A549 (cell line): ENCODE measurements at regions not wholly inside any gene's neighbourhood (a gene's known extent, or its start where the extent isn't known, plus 50 kb on each side); places are given as distances from the start of the nearest gene placed in this dataset.

ENCODE experiments used
- ATAC-seq, 2 experiments: fragments of 200-7000 bp in 1 of 2; fragments of >200 bp in 1 of 2; cut with Nextera tagmentation in 1 of 2; cut with Tn5 transposase in 1 of 2; 3 replicates each; pipeline versions ENCODE4 v1.8.0 to v1.9.1; 2018 to 2020; ENCODE audit warnings: mild to moderate bottlenecking in 1 of 2, moderate library complexity in 1 of 2
- CTCF ChIA-PET: fragments of 300-600 bp; sonication (Branson Sonifier 250); formaldehyde crosslinking; extraction: SDS; loops from one replicate; lab custom pipeline; 2021; ENCODE audit warnings: antibody characterized with exemption, inconsistent platforms; lab: Yijun Ruan, JAX
- POLR2A ChIA-PET: fragments of 350-600 bp; formaldehyde crosslinking; extraction: SDS; loops from one replicate; lab custom pipeline; 2021; ENCODE audit warnings: antibody characterized with exemption, inconsistent platforms; lab: Yijun Ruan, JAX
- DNase-seq, 2 experiments: peaks; one replicate each; pipeline versions ENCODE4 v3.0.0 to v3.0.0-alpha.2; 2011 to 2016; ENCODE audit warnings: low read depth in 1 of 2, low spot score in 1 of 2
- FAIRE-seq: peaks from 2 replicates; lab custom pipeline; 2011; peaks lifted over from hg19 to GRCh38; lab: Jason Lieb, UNC
- H3K27ac ChIP-seq, 2 experiments: fragments of >200 bp; sonication (Bioruptor Twin); formaldehyde crosslinking; 3 replicates each; pipeline ENCODE4 v1.5.1; 2016 to 2017
- H3K4me1 ChIP-seq: fragments of >200 bp; sonication (Bioruptor Twin); formaldehyde crosslinking; 3 replicates; pipeline ENCODE4 v1.6.1; 2016
- H3K4me2 ChIP-seq: fragments of >200 bp; sonication (Bioruptor Twin); formaldehyde crosslinking; 3 replicates; pipeline ENCODE4 v1.6.1; 2016
- H3K4me3 ChIP-seq: fragments of >200 bp; sonication (Bioruptor Twin); formaldehyde crosslinking; 3 replicates; pipeline ENCODE4 v1.5.1; 2016
- H3K9me3 ChIP-seq: fragments of >200 bp; sonication (Bioruptor Twin); formaldehyde crosslinking; 3 replicates; pipeline ENCODE4 v1.6.1; 2016
- CHD4 ChIP-seq: fragments of 200-600 bp; sonication (generic); IDR thresholded peaks from 2 replicates; pipeline ENCODE4 v1.6.1; 2016; ENCODE audit warnings: antibody characterized with exemption, mild to moderate bottlenecking, borderline replicate concordance
- EHF ChIP-seq: fragments of 250-450 bp; sonication (Bioruptor Pico); IDR thresholded peaks from 2 replicates; pipeline ENCODE4 v1.5.0; 2020; ENCODE audit warnings: mild to moderate bottlenecking
- EP300 ChIP-seq, 2 experiments: fragments of >200 bp; sonication (Bioruptor Twin); formaldehyde crosslinking; IDR thresholded peaks; 2 replicates in 1 of 2; 3 replicates in 1 of 2; pipeline ENCODE4 v1.6.1; 2016 to 2017
- FOSB ChIP-seq: fragments of 250-450 bp; sonication (Bioruptor Pico); IDR thresholded peaks from 2 replicates; pipeline ENCODE4 v1.5.0; 2020; ENCODE audit warnings: mild to moderate bottlenecking, moderate library complexity
- HDAC2 ChIP-seq: fragments of 200-600 bp; sonication (generic); IDR thresholded peaks from 2 replicates; pipeline ENCODE4 v1.6.1; 2016
- MAZ ChIP-seq: fragments of 150-350 bp; IDR thresholded peaks from 2 replicates; pipeline ENCODE4 v1.6.1; 2014; ENCODE audit warnings: antibody characterized with exemption, low read depth, low read length, borderline replicate concordance
- MYC ChIP-seq: IDR thresholded peaks from 2 replicates; pipeline ENCODE4 v1.6.1; 2012; ENCODE audit warnings: mild to moderate bottlenecking, inconsistent platforms, low read length, improper control_type of control experiment, borderline replicate concordance
- RAD21 ChIP-seq, 2 experiments: fragments of >200 bp in 1 of 2; sonication (Bioruptor Twin) in 1 of 2; formaldehyde crosslinking in 1 of 2; IDR thresholded peaks in 1 of 2; conservative IDR thresholded peaks in 1 of 2; 2 replicates in 1 of 2; 3 replicates in 1 of 2; pipeline ENCODE4 v1.6.1; 2012 to 2018; ENCODE audit warnings: inconsistent platforms in 1 of 2
- RARB ChIP-seq: fragments of 250-450 bp; sonication (Bioruptor Pico); IDR thresholded peaks from 2 replicates; pipeline ENCODE4 v1.8.0; 2021; ENCODE audit warnings: mild to moderate bottlenecking, moderate library complexity
- ZC3H11A ChIP-seq: fragments of 450-650 bp; IDR thresholded peaks from 2 replicates; pipeline ENCODE4 v1.6.1; 2014; ENCODE audit warnings: antibody characterized with exemption, mild to moderate bottlenecking
- WGBS: methylation state at CpG from one replicate; pipeline ENCODE4 v1.1.6; 2017; ENCODE audit errors: missing lambda C conversion rate; 5-methylcytosine and 5-hydroxymethylcytosine counted together
- TF ChIP-seq, protein P1 (sequence below): IDR thresholded peaks from 2 replicates; pipeline ENCODE4 v1.6.1; 2012; ENCODE audit warnings: low read depth, borderline replicate concordance
- TF ChIP-seq, protein P2 (sequence below): fragments of 200-600 bp; sonication (generic); IDR thresholded peaks from 2 replicates; pipeline ENCODE4 v1.6.1; 2016; ENCODE audit warnings: antibody characterized with exemption, mild to moderate bottlenecking, moderate library complexity
- TF ChIP-seq, protein P3 (sequence below): fragments of 250-450 bp; sonication (Bioruptor Pico); IDR thresholded peaks from 2 replicates; pipeline ENCODE4 v1.5.0; 2020; ENCODE audit warnings: low read depth, mild to moderate bottlenecking, moderate library complexity

DNA sequence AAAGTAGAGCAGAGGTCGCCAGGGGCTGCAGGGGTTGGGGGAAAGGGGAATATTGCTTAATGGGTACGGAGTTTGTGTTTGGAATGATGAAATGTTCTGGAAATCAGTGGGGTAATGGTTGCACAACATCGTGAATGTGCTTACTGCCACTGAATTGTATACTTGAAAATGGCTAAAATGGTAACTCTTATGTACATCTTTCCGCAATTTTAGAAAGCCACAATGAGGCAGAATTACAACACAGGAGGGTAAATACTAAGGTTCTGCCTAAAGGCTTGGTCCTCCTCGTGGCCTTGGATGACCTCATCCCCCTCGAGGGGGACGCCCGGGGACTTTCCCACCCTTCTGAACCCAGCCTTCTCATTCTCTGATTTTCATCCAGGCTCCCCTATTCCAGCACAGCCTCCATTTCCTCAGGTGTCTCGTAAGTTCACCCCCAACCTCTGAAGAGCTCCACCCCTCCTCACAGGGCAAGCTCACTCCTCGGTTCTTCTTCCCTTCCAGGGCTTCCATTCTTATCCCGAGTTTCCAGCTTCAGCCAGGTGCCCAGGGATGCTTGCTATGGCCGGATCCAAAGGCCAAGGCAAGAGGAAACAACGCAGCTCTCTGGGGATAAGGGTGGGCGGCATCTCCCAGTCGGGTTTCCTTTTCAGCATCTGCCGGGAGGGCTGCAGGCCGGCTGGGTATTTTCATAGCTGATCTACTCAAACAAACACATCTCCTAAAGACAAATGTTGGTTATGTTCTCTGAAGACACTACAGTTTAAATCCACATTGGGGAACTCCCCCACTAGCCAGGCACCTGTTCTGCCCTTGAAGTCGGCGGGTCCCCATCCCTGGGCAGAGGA, 71.3 kb upstream of the ACSL1 start:
- DNase-seq (no peak), FAIRE-seq (no peak), ATAC-seq (no peak)
- no peak for TF ChIP-seq MYC
- ChIA-PET CTCF (no interaction called here), POLR2A (interaction anchor here (0.7 kb wide), 1 partner anchor 36 kb away, joined by 3 read pairs; no protein-coding TSS in a partner anchor)
- no peaks in the 10 kb centered on the region for H3K9me3 ChIP-seq
- H3K4me2 ChIP-seq: no peak overlapping the region
- no peak overlapping the region for H3K4me3 ChIP-seq
- no peak overlapping the region for H3K27ac ChIP-seq
- WGBS: 57% methylated on average over 19 of the region's 19 CpGs
- H3K4me1 ChIP-seq: no peaks in the 10 kb centered on the region

GRCh38 chr4:184897895-184898294, 72.1 kb upstream of the ACSL1 start:
- ATAC-seq: no peak
- TF ChIP-seq MAZ (no peak), CHD4 (no peak), EHF (CRISPR knock-in tag) (no peak), EP300 (IDR thresholded peaks at IDR 0.05) (no peak), RAD21 (conservative IDR thresholded peaks at IDR 0.05 in 1 of 2, IDR thresholded peaks at IDR 0.05 in 1 of 2) (no peak), RARB (CRISPR knock-in tag) (no peak)
- TF ChIP-seq, protein P1, sequence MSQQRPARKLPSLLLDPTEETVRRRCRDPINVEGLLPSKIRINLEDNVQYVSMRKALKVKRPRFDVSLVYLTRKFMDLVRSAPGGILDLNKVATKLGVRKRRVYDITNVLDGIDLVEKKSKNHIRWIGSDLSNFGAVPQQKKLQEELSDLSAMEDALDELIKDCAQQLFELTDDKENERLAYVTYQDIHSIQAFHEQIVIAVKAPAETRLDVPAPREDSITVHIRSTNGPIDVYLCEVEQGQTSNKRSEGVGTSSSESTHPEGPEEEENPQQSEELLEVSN: no peak
- TF ChIP-seq, protein P2, sequence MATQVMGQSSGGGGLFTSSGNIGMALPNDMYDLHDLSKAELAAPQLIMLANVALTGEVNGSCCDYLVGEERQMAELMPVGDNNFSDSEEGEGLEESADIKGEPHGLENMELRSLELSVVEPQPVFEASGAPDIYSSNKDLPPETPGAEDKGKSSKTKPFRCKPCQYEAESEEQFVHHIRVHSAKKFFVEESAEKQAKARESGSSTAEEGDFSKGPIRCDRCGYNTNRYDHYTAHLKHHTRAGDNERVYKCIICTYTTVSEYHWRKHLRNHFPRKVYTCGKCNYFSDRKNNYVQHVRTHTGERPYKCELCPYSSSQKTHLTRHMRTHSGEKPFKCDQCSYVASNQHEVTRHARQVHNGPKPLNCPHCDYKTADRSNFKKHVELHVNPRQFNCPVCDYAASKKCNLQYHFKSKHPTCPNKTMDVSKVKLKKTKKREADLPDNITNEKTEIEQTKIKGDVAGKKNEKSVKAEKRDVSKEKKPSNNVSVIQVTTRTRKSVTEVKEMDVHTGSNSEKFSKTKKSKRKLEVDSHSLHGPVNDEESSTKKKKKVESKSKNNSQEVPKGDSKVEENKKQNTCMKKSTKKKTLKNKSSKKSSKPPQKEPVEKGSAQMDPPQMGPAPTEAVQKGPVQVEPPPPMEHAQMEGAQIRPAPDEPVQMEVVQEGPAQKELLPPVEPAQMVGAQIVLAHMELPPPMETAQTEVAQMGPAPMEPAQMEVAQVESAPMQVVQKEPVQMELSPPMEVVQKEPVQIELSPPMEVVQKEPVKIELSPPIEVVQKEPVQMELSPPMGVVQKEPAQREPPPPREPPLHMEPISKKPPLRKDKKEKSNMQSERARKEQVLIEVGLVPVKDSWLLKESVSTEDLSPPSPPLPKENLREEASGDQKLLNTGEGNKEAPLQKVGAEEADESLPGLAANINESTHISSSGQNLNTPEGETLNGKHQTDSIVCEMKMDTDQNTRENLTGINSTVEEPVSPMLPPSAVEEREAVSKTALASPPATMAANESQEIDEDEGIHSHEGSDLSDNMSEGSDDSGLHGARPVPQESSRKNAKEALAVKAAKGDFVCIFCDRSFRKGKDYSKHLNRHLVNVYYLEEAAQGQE: no peak
- TF ChIP-seq, all 56 proteins: peak for 0
- Histone ChIP-seq H3K4me3 (no peak overlapping the region), H3K27ac (peak overlapping the region in 1 of 2 experiments; percentile 13; a peak in 1 of 6 replicates), H3K9me3 (no peaks in the 10 kb centered on the region), H3K4me2 (no peak overlapping the region), H3K4me1 (no peaks in the 10 kb centered on the region)
- ChIA-PET POLR2A (interaction anchor here (0.7 kb wide), 1 partner anchor 36 kb away, joined by 3 read pairs; no protein-coding TSS in a partner anchor), CTCF (no interaction called here)
- no peak for DNase-seq
- FAIRE-seq: no peak
- WGBS: 50% methylated on average over 7 of the region's 7 CpGs

DNA sequence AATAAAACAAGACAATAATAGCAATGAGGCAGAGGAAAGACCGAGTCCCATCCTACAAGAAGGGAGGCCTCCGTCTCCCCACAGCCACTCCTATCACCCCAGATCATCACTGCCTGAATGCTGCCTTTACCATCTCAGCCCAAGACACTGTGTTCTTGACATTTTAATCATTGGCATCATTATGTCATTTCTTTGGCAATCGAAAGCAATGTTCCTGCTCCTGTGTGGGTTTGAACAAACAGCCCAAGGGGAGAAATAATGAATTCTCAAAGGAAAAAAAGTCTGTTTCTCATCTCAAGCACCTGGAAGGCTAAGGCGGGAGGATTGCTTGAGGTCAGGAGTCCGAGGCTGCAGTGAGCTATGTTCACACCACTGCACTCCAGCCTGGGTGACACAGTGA, 73.0 kb upstream of the ACSL1 start:
- no peak overlapping the region for H3K4me3 ChIP-seq
- H3K4me1 ChIP-seq: no peaks in the 10 kb centered on the region
- WGBS: 70% methylated on average over 5 of the region's 5 CpGs
- ChIA-PET POLR2A (no interaction called here), CTCF (interaction anchor here (1.2 kb wide), 1 partner anchor 42 kb away, joined by 3 read pairs; no protein-coding TSS in a partner anchor)
- no peak overlapping the region for H3K27ac ChIP-seq
- no peak for FAIRE-seq
- TF ChIP-seq, protein P3, sequence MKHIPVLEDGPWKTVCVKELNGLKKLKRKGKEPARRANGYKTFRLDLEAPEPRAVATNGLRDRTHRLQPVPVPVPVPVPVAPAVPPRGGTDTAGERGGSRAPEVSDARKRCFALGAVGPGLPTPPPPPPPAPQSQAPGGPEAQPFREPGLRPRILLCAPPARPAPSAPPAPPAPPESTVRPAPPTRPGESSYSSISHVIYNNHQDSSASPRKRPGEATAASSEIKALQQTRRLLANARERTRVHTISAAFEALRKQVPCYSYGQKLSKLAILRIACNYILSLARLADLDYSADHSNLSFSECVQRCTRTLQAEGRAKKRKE: no peak
- no peak for TF ChIP-seq ZC3H11A
- no peak for TF ChIP-seq HDAC2
- no peak for TF ChIP-seq FOSB (CRISPR knock-in tag)
- no peak for DNase-seq
- no peaks in the 10 kb centered on the region for H3K9me3 ChIP-seq
- ATAC-seq: no peak
- H3K4me2 ChIP-seq: no peak overlapping the region
